Left ventricle myocardium inferior (tissue), 1 donor: ENCODE measurements at regions not wholly inside any gene's neighbourhood (a gene's known extent, or its start where the extent isn't known, plus 50 kb on each side); places are given as distances from the start of the nearest gene placed in this dataset.

Source experiments
- DNase-seq: peaks from one replicate; pipeline ENCODE4 v3.0.0-alpha.2; 2020
- H3K27ac ChIP-seq: fragments of 200-600 bp; replicated peaks from 2 replicates; pipeline ENCODE4 v1.8.0; 2021
- H3K27me3 ChIP-seq: fragments of 200-600 bp; 2 replicates; pipeline ENCODE4 v1.8.0; 2021; ENCODE audit warnings: low read depth
- H3K36me3 ChIP-seq: fragments of 200-600 bp; 2 replicates; pipeline ENCODE4 v1.8.0; 2021
- H3K4me1 ChIP-seq: fragments of 200-600 bp; 2 replicates; pipeline ENCODE4 v1.8.0; 2021
- H3K4me3 ChIP-seq: fragments of 200-600 bp; 2 replicates; pipeline ENCODE4 v1.8.0; 2021; ENCODE audit warnings: mild to moderate bottlenecking, moderate library complexity
- H3K9me3 ChIP-seq: fragments of 200-600 bp; replicated peaks from 2 replicates; pipeline ENCODE4 v1.8.0; 2021
- CTCF ChIP-seq: fragments of 200-600 bp; IDR thresholded peaks from 2 replicates; pipeline ENCODE4 v1.8.0; 2021; ENCODE audit warnings: antibody characterized with exemption, mild to moderate bottlenecking, borderline replicate concordance
- intact Hi-C: fragments of 100-400 bp; cut with micrococcal nuclease; formaldehyde crosslinking; loops from one replicate; pipeline ENCODE4 v1.11.0; 2022
- donor health status: DM: no; HTN: yes; CAD: no; lungs with severe emphysema.

GRCh38 chr2:236738896-236739295 is 169.3 kb downstream of the ACKR3 start:
- Histone ChIP-seq H3K9me3 (no peaks in the 10 kb centered on the region), H3K36me3 (no peaks in the 10 kb centered on the region), H3K27ac (no peak overlapping the region), H3K4me1 (peaks cover 13% of the 10 kb centered on the region), H3K4me3 (no peak overlapping the region), H3K27me3 (no peaks in the 10 kb centered on the region)
- intact Hi-C loops: no loop called here
- DNase-seq: no peak
- TF ChIP-seq CTCF: no peak

GRCh38 chr2:236739663-236740062 is 170.0 kb downstream of the ACKR3 start:
- H3K27me3 ChIP-seq: no peaks in the 10 kb centered on the region
- intact Hi-C loops: no loop called here
- no peak for DNase-seq
- H3K4me3 ChIP-seq: no peak overlapping the region
- TF ChIP-seq CTCF: no peak
- no peak overlapping the region for H3K27ac ChIP-seq
- H3K9me3 ChIP-seq: no peaks in the 10 kb centered on the region
- H3K36me3 ChIP-seq: no peaks in the 10 kb centered on the region
- H3K4me1 ChIP-seq: peaks cover 13% of the 10 kb centered on the region

- no peak overlapping the region for H3K27ac ChIP-seq
- H3K36me3 ChIP-seq: no peaks in the 10 kb centered on the region
- H3K27me3 ChIP-seq: no peaks in the 10 kb centered on the region
- peaks cover 13% of the 10 kb centered on the region for H3K4me1 ChIP-seq
- H3K4me3 ChIP-seq: no peak overlapping the region
- no peaks in the 10 kb centered on the region for H3K9me3 ChIP-seq
- no peak for TF ChIP-seq CTCF
- intact Hi-C loops: no loop called here
- no peak for DNase-seq
Measured at GRCh38 chr2:236740506-236740905, 170.9 kb downstream of the ACKR3 start.

- no peak for TF ChIP-seq CTCF
- Histone ChIP-seq H3K27me3 (no peaks in the 10 kb centered on the region), H3K36me3 (no peaks in the 10 kb centered on the region), H3K4me1 (peaks cover 23% of the 10 kb centered on the region), H3K27ac (no peak overlapping the region), H3K4me3 (no peak overlapping the region), H3K9me3 (no peaks in the 10 kb centered on the region)
- intact Hi-C loops: no loop called here
- no peak for DNase-seq
Measured at GRCh38 chr2:236743039-236743920, 173.7 kb downstream of the ACKR3 start.

- Histone ChIP-seq H3K4me3 (no peak overlapping the region), H3K27ac (no peak overlapping the region), H3K9me3 (no peaks in the 10 kb centered on the region), H3K36me3 (no peaks in the 10 kb centered on the region), H3K4me1 (peaks cover 29% of the 10 kb centered on the region), H3K27me3 (no peaks in the 10 kb centered on the region)
- intact Hi-C loops: no loop called here
- TF ChIP-seq CTCF: no peak
- DNase-seq: no peak
Measured at GRCh38 chr2:236743921-236744280, 174.3 kb downstream of the ACKR3 start.
